IPS-NIHi7 (cell line): ENCODE measurements at regions not wholly inside any gene's neighbourhood (a gene's known extent, or its start where the extent isn't known, plus 50 kb on each side); places are given as distances from the start of the nearest gene placed in this dataset.
A peak's percentile ranks its signal among the peaks of the same experiment; 100 is the strongest.
"Not testable (repeated sequence)": the region's sequence is repeated elsewhere in the genome, so short reads cannot be mapped to it uniquely, and the experiment has no call there.

ENCODE experiments used
- DNase-seq: peaks from one replicate; pipeline ENCODE4 v3.0.0; 2012; ENCODE audit warnings: mixed read lengths; ENCODE audit errors: extremely low spot score

DNA sequence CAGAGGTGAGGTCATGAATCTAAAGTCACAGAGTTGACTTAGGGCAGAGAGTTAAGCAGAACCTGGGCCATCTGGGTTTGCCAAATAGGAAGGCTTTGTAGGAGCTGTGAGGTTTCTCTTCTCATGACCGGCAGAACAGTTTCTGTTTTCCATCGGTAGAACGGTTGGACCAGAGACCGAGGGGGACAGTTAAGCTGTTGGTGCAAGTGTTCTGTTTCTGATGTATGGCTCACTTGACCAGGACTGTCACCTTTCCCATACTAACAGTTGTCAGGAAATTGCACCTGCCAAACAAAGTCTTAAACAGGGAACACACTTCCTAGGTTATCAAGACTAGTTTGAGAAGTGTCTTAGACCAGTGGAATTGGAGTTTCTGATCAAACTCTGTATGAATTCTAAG lies 158.3 kb downstream of the PDCD6IP start:
- DNase-seq = no peak

- no peak for DNase-seq
Observed at GRCh38 chr3:33957176-33957575, 158.7 kb downstream of the PDCD6IP start.

- DNase-seq = no peak
Observed at GRCh38 chr3:33958661-33959060, 160.2 kb downstream of the PDCD6IP start.

DNA sequence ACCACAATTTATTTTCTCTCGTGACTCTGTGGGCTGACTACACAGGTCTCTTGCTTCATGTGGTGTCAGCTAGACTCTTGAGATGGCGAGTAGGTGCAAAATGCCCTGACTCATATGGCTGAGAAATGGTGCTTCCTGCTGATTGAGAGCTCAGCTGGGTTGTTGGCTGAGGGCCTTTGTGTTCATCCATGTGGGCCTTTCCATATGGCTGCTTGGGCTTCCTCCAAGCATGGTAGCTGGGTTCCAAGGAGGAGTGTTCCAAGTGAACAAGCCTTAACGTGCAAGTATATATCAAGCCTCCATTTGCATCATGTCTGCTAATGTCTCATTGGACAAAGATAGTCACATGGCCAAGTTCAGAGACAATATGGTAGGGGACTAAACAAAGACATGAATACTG lies 164.0 kb downstream of the PDCD6IP start:
- DNase-seq = no peak

DNA sequence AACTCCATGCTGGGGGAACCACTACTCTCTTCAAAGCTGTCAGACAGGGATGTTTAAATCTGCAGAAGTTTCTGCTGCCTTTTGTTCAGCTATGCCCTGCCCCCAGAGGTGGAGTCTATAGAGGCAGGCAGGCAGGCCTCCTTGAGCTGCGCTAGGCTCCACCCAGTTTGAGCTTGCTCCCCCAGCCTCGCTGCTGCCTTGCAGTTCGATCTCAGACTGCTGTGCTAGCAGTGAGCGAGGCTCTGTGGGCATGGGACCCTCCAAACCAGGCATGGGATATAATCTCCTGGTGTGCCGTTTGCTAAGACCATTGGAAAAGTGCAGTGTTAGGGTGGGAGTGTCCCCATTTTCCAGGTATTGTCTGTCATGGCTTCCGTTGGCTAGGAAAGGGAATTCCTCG lies 171.8 kb downstream of the PDCD6IP start:
- not testable (repeated sequence) for DNase-seq

DNA sequence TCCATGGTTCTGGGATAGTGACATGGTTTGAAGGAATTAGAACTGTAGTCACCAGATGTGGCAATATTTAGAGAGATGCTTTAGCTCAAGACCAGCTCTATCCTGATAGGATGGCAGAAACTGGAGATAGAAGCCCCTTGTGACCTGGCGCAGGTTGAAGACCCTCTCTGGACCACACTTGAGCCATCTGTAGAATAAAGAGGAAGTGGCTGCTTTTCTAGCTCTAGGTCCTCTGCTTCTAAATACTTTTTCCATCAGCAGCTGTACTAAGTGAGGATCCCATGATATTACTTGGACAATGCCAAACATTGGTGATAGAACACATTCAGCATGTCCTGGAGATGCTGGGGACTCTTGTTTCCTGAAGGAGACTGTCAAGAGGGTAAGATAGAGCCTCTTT lies 172.6 kb downstream of the PDCD6IP start:
- DNase-seq = no peak

DNA sequence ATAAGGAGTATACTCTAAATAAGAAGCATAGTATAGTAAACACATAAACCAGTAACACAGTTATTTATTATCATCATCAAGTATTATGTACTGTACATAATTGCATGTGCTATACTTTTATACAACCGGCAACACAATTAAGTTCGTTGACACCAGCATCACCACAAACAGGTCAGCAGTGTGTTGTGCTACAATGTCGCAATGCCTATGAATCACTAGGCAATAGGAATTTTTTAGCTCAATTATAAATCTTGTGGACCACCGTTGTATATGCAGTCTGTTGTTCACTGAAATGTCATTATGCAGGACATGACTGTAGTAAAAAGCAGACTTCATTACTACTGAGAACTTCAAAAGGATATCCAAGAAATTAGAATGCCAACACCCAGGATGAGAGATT lies 177.0 kb downstream of the PDCD6IP start:
- no peak for DNase-seq

GRCh38 chr3:33977227-33977626 lies 178.8 kb downstream of the PDCD6IP start:
- DNase-seq = no peak

GRCh38 chr3:33980252-33980651 lies 181.8 kb downstream of the PDCD6IP start:
- peak; percentile 70 for DNase-seq

GRCh38 chr3:33982269-33982798 lies 183.9 kb downstream of the PDCD6IP start:
- DNase-seq = no peak

DNA sequence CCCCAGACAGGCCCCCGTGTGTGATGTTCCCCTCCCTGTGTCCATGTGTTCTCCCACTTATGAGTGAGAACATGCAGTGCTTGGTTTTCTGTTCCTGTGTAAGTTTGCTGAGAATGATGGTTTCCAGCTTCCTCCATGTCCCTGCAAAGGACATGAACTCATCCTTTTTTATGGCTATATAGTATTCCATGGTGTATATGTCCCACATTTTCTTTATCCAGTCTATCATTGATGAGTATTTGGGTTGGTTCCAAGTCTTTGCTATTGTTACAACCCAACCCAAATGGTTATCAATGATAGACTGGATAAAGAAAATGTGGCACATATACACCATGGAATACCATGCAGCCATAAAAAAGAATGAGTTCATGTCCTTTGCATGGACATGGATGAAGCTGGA lies 184.5 kb downstream of the PDCD6IP start:
- not testable (repeated sequence) for DNase-seq

- DNase-seq = no peak
Observed at GRCh38 chr3:33989229-33989628, 190.8 kb downstream of the PDCD6IP start.

GRCh38 chr3:33991673-33992072 lies 193.2 kb downstream of the PDCD6IP start:
- DNase-seq = no peak

DNA sequence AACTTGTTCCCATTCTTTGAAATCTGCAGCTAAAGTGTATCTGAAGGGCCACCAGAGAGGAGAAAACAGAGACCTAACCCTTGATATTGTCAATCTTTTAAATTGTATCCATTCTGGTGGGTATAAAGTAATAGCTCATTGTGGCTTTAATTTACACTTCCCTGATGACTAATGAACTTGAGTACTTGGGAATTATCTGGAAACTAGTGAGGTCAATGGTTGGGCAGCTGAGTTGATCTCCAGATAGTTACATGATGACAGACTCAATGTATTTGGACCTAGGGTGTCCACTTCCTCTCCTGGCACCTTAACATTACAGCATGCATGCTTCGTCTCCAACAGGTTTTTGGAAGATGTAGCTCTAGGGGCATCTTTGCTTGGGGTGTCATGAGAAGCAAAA lies 195.2 kb downstream of the PDCD6IP start:
- DNase-seq = no peak

DNA sequence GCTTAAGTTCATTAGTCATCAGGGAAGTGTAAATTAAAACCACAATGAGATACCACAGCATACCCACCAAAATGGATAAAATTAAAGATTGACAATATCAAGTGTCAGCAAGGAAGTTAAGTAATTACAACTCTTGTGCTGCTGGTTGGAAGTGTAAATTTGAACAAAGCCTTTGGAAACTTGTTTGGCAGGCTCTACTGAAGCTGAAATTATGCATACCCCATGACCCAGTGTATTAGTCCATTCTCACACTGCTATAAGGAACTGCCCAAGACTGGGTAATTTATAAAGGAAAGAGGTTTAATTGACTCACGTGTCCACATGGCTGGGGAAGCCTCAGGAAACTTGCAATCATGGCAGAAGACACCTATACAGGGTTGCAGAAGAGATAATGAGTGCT lies 196.1 kb downstream of the PDCD6IP start:
- no peak for DNase-seq

DNA sequence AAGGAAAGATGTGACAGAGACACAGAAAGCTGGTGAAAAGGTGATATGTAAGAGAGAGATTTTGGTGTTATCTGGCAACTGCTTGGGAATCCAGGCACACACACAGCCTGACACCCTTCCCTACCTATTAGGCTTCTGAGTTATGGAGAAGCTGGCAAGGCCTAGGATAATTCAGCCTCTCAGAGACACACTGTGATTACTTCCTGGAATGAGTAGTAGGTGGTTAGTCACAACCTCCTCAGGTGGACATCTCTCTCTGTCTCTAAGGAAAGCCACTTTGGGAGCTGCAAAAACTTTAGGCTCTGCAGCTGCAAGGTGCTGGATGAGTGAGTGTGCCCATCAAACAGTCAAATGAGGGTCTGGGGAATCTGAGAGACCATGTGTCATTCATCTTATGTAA lies 201.9 kb downstream of the PDCD6IP start:
- no peak for DNase-seq

DNA sequence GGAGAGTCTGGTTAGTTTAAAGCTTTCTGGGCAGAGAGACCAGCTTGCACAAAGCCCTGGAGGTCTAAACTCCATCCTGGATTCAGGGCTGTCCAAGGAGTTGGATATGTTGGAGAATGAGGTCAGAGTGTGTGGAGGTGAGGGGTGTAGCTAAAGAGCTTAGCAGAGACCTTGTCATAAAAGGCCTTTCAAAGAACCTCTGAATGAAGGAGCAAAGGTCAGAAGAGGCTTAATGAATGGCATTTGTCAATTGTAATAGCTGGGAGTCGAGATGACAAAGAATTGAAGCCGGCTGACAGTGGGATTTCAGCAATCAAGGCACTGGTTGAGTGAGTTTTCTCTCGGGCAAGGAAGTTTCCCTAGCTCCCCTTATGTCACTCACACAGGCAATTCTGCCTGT lies 202.6 kb downstream of the PDCD6IP start:
- DNase-seq = no peak

- DNase-seq = no peak
Observed at GRCh38 chr3:34001990-34002389, 203.6 kb downstream of the PDCD6IP start.

DNA sequence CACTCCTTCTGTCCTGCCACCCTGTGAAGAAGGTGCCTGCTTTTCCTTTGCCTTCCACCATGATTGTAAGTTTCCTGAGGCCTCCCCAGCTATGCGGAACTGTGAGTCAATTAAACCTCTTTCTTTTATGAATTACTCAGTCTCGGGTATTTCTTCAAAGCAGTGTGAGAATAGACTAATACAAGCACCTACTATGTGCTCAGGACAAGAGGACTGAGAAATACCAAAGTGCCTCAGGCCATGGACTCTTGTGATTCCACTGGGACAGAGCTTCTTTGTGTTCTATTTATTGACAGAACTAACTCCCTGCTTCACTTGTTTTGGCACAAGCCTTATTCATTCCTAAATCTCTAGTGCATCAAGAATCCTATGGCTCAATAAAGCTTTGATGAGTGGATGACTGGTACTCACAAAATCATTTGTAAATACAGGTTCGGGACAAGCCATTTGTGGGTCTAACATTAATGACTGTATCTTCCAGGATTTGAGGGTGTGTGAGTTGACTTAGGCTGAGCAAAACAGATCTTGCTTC lies 204.2 kb downstream of the PDCD6IP start:
- DNase-seq = no peak

DNA sequence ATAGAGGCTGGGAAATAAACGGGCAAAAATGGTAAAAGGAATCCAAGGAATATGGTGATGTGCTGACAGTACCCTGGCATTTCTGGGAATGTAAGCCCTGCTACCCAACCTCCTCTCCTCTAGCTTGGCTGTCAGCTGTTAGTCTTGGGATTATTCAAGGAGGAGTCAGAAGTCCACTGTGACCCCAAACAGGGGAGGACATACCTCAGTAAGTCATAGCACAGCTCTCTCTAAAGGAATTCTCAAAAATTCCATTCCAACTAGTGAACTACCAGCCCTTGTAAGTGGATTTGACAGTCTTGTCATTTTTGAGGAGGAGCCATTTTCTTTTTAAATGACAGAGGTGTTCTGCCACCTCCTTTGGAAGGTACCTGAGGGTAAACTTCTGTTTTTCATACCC lies 207.5 kb downstream of the PDCD6IP start:
- DNase-seq = no peak

GRCh38 chr3:34008191-34008590 lies 209.8 kb downstream of the PDCD6IP start:
- peak; percentile 70 for DNase-seq

DNA sequence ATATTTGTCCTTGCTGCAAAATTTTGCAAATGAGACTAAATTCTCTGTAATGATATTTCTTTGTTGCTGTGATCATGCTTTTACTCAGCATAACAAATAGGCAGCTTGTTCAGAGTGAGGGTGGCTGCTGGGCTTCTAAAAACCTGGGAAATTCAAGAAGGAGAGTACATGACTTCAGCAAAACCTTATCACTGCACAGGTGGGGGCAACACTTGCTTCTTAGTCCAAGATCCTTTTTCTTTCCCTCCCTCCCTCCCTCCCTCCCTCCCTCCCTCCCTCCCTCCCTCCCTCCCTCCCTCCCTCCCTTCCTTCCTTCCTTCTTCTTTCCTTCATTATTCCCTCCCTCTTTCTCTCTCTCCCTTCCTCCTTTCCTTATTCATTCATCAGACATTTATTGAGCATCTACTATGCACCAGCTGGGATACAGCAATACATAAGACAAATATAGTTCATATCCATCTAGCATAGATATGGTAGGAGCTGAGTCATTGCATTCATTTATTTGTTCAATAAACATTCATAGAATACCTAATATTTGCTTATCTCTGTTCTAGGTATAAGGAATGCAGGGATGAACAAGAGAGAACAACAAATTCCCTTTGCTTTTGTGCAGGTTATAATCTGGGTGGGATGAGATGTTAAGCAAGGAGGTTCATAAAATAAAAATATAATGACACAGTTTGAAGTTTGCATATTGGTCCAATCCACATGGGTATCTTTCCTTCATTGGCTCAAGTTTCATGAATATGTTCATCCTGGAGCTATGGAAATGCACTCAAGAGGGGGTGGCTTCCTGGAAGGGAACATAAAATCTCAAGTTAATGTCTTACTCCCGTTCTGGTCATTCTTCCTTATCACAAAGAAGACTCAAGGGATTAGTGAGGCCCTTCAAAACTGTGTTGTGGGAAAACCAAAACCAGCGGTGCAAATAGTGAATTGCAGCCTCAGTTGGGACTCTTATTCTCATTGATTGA lies 210.7 kb downstream of the PDCD6IP start:
- DNase-seq = no peak
